ENCODE measurements at regions not wholly inside any gene's neighbourhood (a gene's known extent, or its start where the extent isn't known, plus 50 kb on each side); places are given as distances from the start of the nearest gene placed in this dataset.

DNA sequence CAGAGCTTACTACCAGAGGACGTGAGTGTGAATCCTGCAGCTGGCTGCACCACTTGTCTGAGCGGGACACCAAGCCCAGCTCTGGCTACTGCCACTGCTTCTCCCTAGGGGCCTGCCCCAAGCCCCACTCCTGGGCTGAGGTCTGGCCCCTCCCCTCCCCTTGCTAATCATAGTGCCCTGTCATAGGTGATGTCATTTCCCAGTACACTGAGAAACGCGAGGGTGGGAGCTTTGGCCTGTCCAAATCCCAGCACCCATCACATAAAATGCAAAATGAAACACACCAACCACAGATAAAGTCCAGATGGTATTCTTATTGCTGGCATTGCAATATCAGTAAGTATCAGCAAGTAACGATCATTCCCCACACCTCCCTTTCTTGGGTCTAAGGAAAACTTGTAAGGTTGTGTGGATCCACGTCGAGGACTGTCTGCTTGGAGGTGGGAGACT, 77.7 kb downstream of the TOMM20 start (continued):
- peak; percentile 66 for TF ChIP-seq L3MBTL2 (IDR thresholded peaks at IDR 0.05)
- TF ChIP-seq MAZ (CRISPR knock-in tag; conservative IDR thresholded peaks at IDR 0.05 in 1 of 2, IDR thresholded peaks at IDR 0.05 in 1 of 2) = 0 out of 4 replicates have a peak, but pooled peaks of 1 of the 2 experiments have one; percentile 30
- TF ChIP-seq, protein P1, sequence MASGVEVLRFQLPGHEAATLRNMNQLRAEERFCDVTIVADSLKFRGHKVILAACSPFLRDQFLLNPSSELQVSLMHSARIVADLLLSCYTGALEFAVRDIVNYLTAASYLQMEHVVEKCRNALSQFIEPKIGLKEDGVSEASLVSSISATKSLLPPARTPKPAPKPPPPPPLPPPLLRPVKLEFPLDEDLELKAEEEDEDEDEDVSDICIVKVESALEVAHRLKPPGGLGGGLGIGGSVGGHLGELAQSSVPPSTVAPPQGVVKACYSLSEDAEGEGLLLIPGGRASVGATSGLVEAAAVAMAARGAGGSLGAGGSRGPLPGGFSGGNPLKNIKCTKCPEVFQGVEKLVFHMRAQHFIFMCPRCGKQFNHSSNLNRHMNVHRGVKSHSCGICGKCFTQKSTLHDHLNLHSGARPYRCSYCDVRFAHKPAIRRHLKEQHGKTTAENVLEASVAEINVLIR (CRISPR knock-in tag; IDR thresholded peaks at IDR 0.05) = peak; percentile 31; the same call in 1 of the 2 replicates
- TF ChIP-seq MTA1 (IDR thresholded peaks at IDR 0.05; ENCODE audit: borderline replicate concordance) = peak; percentile 56; the same call in 1 of the 2 replicates
- TF ChIP-seq, protein P2, sequence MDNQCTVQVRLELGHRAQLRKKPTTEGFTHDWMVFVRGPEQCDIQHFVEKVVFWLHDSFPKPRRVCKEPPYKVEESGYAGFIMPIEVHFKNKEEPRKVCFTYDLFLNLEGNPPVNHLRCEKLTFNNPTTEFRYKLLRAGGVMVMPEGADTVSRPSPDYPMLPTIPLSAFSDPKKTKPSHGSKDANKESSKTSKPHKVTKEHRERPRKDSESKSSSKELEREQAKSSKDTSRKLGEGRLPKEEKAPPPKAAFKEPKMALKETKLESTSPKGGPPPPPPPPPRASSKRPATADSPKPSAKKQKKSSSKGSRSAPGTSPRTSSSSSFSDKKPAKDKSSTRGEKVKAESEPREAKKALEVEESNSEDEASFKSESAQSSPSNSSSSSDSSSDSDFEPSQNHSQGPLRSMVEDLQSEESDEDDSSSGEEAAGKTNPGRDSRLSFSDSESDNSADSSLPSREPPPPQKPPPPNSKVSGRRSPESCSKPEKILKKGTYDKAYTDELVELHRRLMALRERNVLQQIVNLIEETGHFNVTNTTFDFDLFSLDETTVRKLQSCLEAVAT (IDR thresholded peaks at IDR 0.05) = no peak
- no peak for TF ChIP-seq ZNF445 (CRISPR knock-in tag; IDR thresholded peaks at IDR 0.05; ENCODE audit: low read depth)
- TF ChIP-seq RBBP5 (IDR thresholded peaks at IDR 0.05; ENCODE audit: borderline replicate concordance, insufficient read depth, low read length, poor library complexity, severe bottlenecking) = peak; percentile 30
- TF ChIP-seq, protein P3, sequence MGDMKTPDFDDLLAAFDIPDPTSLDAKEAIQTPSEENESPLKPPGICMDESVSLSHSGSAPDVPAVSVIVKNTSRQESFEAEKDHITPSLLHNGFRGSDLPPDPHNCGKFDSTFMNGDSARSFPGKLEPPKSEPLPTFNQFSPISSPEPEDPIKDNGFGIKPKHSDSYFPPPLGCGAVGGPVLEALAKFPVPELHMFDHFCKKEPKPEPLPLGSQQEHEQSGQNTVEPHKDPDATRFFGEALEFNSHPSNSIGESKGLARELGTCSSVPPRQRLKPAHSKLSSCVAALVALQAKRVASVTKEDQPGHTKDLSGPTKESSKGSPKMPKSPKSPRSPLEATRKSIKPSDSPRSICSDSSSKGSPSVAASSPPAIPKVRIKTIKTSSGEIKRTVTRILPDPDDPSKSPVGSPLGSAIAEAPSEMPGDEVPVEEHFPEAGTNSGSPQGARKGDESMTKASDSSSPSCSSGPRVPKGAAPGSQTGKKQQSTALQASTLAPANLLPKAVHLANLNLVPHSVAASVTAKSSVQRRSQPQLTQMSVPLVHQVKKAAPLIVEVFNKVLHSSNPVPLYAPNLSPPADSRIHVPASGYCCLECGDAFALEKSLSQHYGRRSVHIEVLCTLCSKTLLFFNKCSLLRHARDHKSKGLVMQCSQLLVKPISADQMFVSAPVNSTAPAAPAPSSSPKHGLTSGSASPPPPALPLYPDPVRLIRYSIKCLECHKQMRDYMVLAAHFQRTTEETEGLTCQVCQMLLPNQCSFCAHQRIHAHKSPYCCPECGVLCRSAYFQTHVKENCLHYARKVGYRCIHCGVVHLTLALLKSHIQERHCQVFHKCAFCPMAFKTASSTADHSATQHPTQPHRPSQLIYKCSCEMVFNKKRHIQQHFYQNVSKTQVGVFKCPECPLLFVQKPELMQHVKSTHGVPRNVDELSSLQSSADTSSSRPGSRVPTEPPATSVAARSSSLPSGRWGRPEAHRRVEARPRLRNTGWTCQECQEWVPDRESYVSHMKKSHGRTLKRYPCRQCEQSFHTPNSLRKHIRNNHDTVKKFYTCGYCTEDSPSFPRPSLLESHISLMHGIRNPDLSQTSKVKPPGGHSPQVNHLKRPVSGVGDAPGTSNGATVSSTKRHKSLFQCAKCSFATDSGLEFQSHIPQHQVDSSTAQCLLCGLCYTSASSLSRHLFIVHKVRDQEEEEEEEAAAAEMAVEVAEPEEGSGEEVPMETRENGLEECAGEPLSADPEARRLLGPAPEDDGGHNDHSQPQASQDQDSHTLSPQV (IDR thresholded peaks at IDR 0.05) = peak; percentile 72
- no peak for TF ChIP-seq PRPF4 (IDR thresholded peaks at IDR 0.05; ENCODE audit: insufficient read depth, low read depth, low read length, poor library complexity, severe bottlenecking)

All from K562 (cell line).